Endothelial cell of hepatic sinusoid (primary cell): ENCODE measurements at regions not wholly inside any gene's neighbourhood (a gene's known extent, or its start where the extent isn't known, plus 50 kb on each side); places are given as distances from the start of the nearest gene placed in this dataset.

Experiments used
- in situ Hi-C: cut with HindIII; loops from 2 replicates; pipeline ENCODE4 v1.10.0; 2017; ENCODE audit warnings: low sequenced_read_pairs

DNA sequence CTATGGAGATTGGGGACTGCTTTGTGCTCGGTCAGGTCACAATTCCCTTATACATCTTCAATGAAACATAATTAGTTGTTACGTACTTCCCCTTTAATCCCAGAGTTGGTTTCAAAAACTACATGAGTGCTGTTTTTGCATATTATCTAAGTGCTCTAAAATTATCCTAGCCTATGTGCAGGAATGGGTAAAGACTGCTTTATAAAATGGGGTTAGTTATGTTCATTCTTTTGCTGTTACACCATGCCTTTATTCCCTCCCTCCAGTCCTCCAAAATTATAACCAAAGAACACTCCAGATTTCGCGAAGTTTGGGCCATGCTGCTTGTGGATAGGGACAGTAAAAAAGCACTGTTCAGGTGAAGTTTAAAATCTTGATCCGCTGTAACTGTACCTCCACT, 173.9 kb upstream of the SNX7 start:
- in situ Hi-C loops: no loop called here

DNA sequence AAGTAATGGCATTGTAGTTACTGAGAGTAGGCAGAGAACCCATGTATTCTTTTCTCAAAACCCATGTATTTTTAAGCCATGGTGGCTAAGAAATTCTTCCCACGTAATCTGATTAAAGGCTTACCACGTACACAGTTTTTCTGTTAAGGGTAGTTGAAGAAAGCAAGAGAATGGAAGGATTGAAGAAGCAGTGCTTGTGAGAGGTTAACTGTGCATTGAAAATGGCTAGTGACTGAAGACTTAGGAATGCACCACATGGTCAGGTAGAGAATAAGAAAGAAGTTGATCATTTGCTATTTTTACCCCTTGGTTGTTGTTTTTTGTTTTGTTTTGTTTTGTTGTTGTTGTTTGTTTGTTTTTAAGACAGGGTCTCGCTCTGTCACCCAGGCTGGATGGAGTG, 178.9 kb upstream of the SNX7 start:
- in situ Hi-C loops: no loop called here

DNA sequence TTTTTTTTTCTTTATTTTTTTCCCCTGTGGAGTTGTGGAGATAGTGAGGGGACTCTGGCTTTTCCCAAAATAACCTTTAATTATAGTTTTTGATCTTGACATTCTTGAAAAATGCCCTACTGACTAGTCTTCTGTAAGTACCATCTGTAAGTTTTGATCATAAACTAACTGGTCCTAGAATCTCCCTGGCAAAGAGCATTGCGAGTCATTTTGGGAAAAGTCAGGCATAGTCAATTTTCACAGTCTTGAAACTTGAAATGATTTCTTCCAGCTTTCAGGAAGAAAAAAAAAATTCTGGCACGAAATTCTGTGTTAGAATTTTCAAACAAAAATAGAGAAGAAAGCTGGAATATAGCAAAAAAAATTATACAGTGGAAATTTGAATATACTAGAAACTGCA, 181.2 kb upstream of the SNX7 start:
- in situ Hi-C loops: no loop called here

DNA sequence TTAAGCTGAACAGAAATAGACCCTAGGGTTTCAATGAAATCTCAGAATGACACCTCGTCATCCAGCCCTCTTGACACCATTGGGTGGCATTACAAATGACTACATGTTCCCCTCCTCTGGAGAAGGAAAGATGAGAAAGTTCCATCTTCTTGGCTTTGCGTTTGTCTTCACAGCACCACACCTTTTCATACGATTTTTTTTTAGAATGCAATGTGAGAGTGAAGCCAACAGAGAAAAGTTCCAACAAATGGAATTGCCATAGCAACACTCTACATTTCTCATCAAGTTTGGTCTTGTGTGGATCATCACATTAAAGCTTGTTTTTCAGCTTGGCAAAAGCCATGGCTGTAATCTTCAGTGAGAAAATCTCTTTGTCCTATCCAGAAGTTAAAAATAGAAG, 183.4 kb upstream of the SNX7 start:
- in situ Hi-C loops: no loop called here

DNA sequence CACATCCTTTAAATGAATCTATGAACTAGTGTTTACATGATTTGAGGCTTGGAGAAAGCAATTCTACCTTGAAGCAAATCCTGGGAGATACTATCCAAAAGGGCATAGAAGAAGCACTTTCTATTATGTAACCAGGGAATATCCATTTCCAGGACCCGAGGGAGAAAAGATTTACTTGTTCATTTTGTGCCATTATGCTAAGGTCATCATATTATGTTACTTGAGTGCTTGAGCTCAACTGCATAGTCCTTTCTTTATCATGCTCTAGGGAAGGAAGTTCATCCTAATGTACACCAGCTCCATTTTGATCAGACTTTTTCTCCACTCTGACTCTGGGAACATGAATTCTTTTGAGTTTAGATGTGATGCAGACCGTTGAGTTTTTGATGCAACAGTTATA, 188.6 kb upstream of the SNX7 start:
- in situ Hi-C loops: no loop called here

DNA sequence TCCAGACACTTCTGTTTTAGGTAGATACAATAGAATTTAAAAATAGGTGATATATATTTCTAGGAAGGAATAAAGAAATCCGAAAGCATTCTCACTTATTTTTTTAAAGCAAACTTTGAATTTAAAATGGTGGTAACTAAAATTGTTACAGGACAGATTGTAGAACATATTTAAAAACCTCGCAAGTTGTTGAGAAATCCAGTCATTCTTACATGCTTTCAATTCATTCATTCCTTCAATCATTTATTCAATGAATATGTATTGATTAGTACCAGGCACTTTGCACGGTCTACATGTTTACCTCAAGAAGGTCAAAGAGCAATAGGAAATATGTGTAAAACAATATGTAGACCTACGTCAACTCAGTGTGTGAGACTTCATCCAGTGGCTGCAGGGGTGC, 189.9 kb upstream of the SNX7 start:
- in situ Hi-C loops: no loop called here

DNA sequence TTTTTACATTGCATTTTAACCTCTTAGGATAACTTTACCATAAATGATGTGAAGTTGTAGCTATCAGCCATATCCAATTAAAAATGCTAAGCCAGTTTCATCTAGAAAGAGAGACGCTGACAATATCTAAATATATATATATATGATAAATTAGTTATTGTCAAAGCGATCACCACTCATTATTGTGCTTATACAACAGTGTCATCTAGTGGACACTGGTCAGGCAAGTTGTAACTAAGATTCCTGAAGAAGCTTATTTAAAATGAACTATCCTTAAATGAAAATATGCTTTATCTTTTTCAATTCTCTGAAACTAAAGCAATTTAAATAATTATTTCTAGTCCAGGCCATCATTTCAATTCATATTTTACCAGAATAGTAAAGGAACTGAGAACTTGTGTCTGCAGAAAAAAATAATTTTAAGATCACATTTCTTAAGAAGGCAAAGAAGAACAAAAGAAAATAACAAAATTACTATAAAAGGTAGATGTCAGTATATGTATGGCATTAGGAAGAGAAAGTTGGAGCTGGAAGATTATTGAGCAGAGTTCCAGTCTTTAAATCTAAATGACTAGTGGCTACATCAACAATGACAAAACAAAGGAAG, 193.3 kb upstream of the SNX7 start:
- in situ Hi-C loops: loop anchor here (5.0 kb wide), 1 partner anchor 411 kb away; no protein-coding TSS in a partner anchor

DNA sequence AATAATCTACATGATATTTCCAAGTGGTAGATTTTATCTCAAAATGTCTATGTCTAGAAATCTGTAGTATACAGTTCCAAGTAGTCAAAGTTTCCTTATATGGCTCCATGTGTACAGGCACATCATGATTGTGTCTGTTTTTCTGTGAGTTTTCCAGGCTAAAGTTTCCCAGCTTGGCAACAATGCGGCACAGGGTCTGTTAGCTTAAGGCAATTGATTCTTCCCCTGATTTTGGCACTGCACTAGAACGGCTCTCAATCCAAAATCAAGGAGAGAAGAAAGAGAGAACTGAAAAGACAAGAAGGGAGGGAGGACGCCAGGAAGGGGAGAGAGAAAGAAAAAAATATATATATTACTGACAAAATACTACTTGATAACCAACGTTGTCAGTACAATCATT, 193.9 kb upstream of the SNX7 start:
- in situ Hi-C loops: loop anchor here (5.0 kb wide), 1 partner anchor 410 kb away; no protein-coding TSS in a partner anchor

DNA sequence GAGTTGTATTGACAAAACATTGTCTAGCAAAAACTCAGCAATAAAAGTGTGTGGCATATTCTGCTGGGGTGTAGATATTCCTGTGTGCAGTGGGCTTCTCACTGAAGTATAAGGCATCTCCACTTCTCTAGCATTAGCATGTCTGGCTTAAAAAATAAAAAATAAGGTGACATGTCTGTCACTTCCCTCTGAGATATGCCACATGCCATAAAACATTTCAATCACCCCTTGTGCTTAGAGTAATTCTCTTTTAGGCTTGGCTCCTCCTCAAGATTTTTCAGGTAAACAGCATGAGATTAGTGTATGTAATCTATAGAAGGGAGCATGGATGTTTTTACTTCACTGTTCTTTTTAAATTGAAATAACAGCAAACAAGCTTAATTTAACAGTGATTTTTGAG, 194.4 kb upstream of the SNX7 start:
- in situ Hi-C loops: loop anchor here (5.0 kb wide), 1 partner anchor 410 kb away; no protein-coding TSS in a partner anchor

DNA sequence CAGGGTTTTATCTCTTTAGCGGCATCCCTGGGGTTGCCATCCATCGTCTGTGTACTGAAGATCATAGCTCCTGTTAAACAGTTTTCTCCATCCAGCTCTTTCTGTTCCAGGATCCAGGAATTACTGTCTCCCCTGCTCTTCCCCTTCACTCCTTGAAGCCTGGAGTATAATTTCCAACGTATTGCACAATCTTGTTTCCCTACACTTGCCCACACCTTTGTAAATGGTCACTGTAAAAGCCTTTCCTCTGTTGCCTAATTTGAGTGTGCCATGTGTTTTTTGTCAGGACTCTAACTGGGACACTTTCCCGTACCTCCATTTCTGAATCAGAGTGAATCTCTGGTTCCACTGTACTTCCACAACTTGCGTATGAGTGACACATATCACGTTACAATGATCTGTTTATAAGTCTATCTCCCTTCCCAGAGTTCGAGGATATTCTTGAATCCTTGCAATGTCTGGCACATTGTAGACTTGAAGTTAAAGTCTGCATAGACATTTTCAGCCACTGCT, 199.6 kb upstream of the SNX7 start:
- in situ Hi-C loops: no loop called here

DNA sequence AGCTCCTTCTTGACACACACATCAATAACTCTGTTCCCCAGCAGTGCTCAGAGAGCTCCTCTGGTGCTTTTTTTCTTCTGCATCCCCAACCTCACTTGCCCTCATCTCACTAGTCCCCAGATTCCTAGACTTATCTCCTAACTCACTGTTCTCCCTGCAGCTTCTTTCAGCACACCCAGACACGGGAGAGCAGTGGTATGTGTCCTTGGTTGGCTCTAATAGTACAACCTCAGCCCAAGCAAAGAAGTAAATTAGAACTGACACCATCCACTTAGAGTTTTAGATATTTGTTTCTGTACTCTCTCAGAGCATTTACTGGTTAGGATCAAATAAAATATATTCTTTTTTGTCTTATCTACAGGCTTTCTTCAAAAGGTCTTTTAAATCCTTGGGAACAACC, 201.4 kb upstream of the SNX7 start:
- in situ Hi-C loops: no loop called here

DNA sequence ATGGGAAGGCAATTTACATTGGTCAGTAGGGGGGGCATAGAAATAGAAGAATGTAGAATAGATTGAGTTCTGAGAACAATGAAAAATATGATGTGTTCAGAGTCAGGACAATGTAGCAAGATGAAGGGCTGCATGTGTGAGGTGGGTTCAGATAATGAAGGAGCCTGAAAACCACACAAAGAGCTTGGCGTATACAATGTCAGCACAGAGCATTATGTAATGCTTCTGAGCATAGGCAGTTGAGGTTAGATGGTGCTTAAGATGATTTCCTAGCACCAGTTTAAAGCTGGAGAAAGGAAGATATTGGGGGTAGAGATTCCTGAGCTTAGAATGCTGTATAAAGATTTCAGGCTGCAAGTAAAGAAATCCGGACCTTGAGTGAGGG, 202.0 kb upstream of the SNX7 start:
- in situ Hi-C loops: no loop called here

DNA sequence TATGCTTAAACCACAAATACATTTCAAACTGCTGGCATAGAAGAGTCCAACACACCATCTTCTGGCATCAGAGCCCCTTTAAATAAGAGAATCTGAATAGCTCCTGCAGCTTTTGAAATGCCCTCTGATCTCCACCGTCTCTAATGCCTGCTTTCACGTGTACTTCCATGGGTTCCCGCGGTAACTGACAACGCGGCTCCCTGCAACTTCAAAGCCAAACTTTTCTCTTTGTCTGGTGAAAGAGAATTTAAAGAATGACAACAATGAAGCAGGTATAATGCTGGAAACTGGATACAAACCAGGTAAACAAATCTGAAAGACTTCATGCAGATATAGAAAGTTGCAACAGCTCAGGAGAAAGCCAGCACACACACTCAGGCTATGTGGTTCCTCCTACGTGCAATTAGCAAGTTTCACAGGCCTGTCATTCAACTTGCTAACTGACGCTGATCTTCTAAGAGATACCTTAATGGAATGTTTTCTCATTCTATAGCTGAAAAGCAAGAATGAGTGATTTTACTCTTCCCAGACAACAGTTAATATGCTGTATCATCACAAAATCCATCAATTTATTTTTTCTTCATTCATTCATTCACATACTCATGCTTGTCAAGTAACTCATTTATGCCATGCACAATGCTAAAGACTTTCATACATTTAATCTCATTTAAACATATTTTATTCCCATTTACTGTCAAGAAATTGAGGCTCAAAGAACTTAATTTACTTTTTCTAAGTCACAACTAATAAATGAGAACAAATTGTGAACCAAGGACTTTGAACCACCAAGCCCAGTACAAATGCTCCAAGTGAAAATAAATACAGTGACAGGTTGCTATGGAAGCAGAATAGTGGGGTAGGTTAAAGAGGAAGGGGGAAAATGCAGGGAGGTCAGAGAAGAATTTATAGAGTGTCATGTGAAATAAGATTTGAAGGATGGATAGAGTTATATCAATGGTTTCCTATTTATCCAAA, 202.7 kb upstream of the SNX7 start:
- in situ Hi-C loops: no loop called here

DNA sequence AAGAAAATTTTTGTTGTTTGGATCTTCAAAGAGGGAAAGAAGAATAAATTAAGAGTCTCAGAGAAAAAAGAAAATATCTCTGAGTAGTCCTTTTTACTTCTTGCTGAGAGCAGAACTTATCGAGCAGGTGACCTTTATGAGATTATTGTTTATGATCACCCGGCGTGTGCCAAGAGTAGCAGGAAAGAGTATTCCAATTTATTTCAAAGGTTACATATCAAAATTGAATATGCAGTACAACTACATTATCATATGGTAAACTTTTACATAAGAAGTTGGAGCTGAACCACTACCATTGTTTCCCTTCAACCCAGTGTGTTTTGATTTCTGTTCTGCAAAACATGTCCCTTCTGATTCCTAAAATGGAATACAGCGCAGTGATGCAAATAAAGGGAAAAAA, 204.3 kb upstream of the SNX7 start:
- in situ Hi-C loops: no loop called here

DNA sequence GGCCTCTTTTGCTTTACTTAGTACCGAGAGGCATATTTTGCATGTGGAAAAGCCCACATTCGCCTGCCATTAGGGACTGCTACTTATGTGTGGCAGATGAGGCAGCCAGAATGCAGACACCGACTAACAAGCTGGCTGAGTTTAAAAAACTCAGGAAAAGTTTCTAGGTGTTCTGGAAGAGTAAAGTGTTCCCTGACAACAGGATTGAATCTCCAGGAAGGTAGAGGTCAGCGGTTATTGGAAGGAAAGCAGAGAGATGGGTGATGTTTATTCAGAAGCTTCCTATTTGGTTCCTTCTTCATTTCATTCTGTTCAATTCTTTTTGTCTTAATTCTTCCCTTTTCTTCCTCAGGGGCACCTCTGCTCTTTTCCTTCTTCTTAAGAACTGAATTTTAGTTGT, 206.9 kb upstream of the SNX7 start:
- in situ Hi-C loops: no loop called here

DNA sequence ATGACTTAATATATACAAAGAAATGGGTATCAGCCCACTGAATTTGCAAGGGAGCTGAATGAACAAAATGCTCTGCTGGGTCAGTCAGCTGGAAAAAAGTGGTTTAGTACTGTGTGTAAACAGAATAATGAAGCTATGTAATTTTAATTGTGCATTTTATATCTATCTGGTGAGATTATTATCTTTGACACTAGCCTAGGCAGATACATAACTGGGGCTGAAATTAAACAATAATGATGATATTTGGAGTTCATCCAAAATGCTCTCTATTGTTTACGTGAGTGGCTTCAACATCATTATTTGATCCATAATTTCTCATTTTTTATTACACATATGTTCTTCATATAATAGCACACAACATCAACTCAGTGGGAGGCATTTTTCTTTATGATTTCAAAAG, 208.5 kb upstream of the SNX7 start:
- in situ Hi-C loops: no loop called here

DNA sequence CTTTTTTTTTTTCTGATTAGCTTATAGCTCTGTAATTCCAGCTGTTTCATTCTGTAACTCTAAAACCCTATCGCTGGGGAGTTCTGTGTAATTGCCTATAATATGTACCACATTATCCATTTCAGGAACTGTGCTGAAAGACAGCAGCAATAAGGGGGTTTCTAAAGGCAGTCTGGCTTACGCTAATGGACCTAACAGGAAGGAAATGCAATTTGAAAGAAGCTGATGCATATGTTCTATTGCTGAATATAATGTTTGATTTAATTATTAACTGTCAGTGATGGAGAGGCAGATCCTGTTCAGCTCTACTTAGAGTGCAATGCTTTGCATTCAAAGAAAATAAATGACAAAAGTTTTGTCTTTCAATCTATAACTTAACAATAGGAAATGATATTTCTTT, 209.4 kb upstream of the SNX7 start:
- in situ Hi-C loops: no loop called here

DNA sequence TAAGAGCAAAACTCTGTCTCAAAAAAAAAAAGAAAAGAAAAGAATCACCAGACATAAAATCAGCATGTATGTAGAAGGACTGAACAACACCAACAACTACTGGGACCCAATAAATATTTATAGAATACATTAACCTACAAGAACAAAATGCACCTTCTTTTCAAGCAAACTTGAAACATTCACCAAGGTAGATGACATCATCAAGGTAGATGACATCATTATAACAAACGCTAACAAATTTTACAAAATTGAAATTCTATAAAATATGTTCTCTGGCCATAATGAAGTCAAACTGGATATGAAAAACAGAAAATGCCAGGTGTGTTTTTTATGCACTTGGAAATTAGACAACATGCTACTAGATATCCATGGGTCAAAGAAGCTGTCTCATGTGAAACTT, 220.2 kb upstream of the SNX7 start:
- in situ Hi-C loops: no loop called here

DNA sequence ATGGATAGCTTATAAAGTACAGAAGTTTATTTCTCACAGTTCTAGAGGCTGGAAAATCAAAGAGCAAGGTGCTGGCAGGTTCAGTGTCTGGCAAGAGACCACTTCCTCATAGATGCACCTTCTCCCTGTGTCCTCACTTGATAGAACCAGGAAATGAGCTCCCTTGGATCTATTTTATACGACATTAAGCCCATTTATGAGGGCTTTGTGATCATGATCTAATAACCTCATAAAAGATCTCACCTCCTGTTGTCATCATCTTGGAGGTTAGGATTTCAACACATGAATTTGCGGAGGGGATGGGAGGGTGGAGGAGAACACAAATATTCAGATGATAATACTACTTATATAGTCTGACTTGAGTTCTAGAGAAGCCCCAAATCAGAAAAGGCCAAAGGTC, 222.1 kb upstream of the SNX7 start:
- in situ Hi-C loops: no loop called here

DNA sequence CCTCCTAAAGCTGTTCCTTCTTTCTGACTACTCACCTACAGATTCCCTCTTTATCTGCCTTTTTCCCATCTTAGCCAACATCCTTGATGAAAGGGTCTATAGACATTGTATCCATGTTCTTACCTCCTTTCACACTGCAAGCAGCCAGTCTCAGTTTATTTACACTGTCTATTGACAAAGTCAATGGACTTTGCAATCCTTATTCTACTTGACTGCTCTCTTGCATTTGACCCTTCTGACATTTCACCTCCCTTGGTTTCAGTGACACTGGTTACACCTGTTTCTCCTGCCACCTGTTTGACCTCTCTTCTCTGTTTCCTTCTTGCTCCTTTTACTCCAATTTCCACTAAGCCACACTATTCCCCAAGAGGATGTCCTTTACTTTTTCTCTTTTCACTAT, 224.0 kb upstream of the SNX7 start:
- in situ Hi-C loops: no loop called here

DNA sequence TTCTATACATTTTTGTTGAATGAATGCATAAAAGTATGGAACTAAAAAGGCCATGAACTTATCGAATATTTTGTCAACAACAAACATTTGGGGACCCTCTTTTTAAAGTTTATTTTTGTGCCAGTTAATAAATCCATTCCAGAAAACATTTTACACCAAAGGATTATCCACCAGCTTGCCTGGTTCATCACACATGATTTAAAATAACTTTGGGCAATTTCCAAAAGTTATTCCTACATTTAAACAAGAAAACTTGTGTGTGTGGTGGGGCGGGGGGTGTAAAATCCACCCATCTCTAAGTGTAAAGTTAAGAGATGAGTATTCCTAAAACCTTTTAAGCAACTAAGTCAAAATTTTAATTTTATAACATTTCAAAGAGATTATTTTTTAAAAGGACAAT, 224.5 kb upstream of the SNX7 start:
- in situ Hi-C loops: no loop called here

DNA sequence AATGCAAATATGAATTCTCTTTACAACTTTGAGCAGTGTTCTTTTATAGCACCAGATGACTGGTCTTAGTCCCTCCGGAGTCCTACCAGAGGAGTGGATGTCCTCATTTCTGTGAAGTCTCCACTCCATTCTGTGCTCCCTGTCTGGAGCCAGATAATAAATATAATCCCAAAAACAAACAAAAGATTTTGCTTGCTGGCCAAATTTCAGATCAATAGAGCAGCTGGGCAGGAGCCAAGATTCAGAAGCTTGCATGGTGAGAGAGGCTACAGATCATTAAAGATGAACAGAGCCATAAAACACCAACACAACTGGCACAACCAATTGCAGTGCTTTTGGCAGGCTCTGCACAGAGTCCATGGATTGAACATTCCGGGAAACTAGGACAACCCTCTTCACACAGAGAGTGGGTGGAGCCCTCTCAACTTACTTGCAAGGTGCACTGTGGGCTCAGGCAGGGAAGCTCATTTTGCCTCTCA, 231.5 kb upstream of the SNX7 start:
- in situ Hi-C loops: no loop called here
